D721Med (cell line): ENCODE measurements at regions not wholly inside any gene's neighbourhood (a gene's known extent, or its start where the extent isn't known, plus 50 kb on each side); places are given as distances from the start of the nearest gene placed in this dataset.

Source experiments
- DNase-seq: peaks from one replicate; pipeline ENCODE4 v3.0.0; 2011; ENCODE audit warnings: low spot score; ENCODE audit not compliant: insufficient read length
- FAIRE-seq: peaks from 2 replicates; lab custom pipeline; 2011; peaks lifted over from hg19 to GRCh38; lab: Jason Lieb, UNC
- CTCF ChIP-seq: IDR thresholded peaks from 2 replicates; pipeline ENCODE4 v1.5.1; 2012; ENCODE audit warnings: mild to moderate bottlenecking, control low read depth; ENCODE audit not compliant: insufficient read depth; ENCODE audit errors: missing control alignments

DNA sequence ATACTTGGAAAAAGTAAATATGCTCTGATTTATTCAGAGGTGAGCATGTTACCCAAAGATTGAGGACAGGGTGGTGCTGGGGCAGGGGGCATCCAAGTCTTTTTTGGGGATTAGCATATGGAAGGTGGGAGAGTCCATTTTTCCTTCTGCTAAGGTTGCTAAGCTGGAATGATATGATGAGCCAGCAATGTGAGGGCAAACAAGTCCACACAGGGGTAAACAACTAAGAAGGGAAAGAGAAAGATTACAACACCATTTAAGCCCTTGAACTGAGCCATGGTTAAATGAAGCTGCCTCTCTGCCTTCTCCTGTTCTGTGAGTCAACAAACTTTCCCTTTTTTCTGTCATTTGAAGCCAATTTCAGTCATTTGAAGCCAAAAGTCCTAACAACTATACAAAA lies 89.0 kb downstream of the RPL22L1 start:
- no peak for TF ChIP-seq CTCF
- DNase-seq (no peak), FAIRE-seq (no peak)

DNA sequence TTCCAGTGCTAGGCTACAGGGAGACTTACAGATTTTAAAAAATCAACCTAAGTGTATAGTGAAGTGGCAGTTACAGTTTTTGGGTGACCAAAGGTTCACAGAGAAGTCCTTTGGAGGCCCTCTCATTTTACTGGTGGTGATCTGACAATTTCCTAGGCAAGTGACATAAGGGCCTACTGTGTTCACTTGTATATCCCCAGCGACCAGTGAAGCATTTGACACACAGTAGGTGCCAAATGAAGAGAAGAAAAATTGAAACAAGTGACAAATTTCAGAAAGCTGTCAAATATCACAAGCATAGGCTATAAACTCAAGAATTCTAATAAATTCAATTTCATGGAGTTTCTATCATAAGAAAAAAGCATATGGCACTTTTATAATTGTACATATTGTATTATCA lies 89.5 kb downstream of the RPL22L1 start:
- no peak for DNase-seq
- no peak for FAIRE-seq
- TF ChIP-seq CTCF = no peak

DNA sequence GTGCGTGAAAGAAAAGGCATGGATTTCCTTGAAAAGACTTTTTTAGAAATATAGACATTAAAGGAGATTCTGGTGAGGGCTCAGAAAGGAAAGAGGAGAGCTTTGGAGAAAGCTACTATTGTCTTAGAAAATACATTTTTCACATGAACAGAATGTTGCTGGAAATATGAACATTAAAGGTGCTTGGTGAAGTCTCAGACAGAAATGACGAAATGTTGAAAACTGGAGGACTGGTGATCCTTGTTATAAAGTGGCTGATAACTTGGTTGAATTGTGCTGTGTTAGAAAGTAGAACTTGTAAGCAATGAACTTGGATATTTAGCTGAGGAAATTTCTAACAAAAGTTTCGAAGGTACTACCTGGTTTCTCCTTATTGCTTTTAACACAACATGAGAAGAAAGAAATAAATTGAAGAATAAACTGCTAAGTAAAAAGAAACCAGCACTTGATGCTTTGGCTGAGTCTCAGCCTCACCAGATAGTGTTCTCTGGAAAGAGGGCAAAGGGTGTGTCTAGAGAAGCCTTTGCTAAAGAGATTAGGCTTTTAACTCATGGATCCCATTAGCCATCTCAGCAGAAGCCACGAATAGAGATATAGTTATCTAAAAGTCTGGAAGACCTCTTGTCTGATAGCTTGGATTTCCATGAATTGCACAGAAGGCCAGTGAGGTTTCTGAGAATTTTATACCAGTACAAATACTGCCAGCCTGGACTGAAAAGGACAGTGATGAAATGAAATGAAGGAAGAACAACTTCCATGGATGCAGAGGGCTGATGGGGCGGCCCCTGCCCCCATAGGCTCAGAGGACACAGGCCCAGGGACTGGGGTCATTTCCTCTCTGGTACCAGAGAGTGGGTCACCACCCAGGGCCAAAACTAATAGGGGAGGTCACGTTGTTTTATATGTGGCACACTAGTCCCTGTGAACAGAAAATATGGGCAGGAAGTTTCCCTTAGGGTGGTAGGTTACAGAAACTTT lies 91.5 kb downstream of the RPL22L1 start:
- DNase-seq (no peak), FAIRE-seq (no peak)
- no peak for TF ChIP-seq CTCF

DNA sequence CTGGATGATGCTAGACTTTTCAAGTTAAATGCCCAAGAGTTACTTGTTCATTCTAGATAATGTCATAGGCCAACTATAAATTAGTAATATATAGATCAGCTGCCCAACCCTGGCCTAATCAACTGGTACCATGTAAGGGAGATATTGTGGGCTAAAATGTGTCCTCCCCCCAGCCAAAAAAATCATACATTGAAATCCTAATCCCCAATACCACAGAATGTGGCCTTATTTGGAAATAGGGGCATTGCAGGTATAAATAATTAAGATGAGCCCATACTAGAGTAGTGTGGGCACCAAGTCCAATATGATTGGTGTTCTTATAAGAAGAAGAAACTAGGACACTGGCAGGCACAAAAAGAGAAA lies 92.5 kb downstream of the RPL22L1 start:
- FAIRE-seq (no peak), DNase-seq (no peak)
- TF ChIP-seq CTCF = no peak

DNA sequence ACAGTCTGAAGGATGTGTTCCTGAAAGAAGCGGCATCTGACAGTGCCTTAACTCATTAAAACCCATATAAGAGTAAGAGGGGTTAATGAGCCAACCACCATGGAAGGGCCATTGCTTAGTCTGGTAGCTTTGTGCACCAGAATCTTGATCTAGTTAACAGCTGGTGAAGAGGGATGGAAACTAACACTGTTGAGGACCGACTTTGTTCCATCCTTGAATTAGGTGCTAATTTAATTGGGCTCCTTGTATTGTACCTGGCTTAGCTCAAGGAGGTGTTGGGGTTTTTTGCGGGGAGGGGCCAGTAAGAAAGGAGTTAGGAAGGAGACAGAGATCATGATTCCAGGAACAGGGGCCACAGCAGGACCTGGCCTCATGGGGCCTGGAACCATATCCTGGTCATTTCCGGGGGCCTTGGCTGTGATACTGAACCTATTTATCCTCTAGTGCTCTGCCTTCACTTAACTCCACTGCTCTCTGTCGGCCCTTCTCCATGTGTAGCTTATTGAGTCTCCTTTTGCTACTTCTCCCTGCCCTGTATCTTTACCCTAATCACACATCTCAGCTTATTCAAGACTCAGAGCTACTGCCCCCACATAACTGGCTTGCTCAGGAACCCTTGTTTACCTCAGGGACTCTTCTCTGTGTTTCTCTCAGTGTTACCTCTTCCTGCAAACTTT lies 93.0 kb downstream of the RPL22L1 start:
- FAIRE-seq (no peak), DNase-seq (no peak)
- no peak for TF ChIP-seq CTCF

DNA sequence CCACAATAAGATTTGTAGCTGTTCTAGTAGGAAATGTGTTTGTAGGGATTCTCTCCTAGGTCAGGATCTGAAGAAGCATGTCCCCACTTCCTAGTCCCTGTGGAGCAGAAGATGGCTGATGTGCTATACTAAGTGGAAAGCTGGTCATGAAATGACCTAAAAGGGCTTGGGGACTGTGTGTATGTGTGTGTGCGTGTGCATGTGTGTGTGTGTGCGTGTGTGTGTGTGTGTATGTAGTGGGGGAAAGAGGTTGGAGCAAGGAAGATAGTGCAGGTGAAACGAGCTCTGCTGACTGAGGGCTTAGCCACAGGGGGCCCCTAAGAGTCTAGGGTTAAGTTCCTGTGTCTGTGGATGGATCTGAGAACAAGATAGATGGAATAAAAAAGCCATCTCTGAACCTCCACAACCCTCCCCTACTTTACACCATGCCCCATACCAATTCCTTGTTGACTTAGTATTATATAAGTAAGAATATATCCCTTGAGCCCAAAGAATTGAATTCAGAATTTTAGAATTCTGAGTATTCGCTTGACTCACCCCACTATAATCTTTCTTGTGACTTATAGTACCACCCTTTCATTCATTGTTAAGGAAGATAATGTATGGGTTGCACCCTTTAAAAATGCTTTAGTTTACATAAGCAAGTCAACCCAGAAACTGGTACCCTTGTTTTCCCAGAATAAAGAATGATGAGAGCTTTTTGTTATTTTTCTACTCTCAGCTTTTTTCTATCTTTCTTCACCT lies 96.1 kb downstream of the RPL22L1 start:
- FAIRE-seq (no peak), DNase-seq (no peak)
- no peak for TF ChIP-seq CTCF
